HPDE6-E6E7 (cell line): ENCODE measurements at regions not wholly inside any gene's neighbourhood (a gene's known extent, or its start where the extent isn't known, plus 50 kb on each side); places are given as distances from the start of the nearest gene placed in this dataset.

ENCODE experiments used
- DNase-seq: peaks from one replicate; pipeline ENCODE4 v3.0.0; 2011; ENCODE audit warnings: missing footprints; ENCODE audit errors: extremely low spot score

GRCh38 chrX:39730662-39731329, 367.0 kb downstream of the BCOR start:
- DNase-seq, result no peak

GRCh38 chrX:39731330-39731667, 366.5 kb downstream of the BCOR start:
- DNase-seq, result no peak

- DNase-seq, result no peak
Observed at GRCh38 chrX:39731735-39732134, 366.0 kb downstream of the BCOR start.

- no peak for DNase-seq
Observed at GRCh38 chrX:39733745-39734144, 364.0 kb downstream of the BCOR start.

- DNase-seq, result no peak
Observed at GRCh38 chrX:39734174-39734776, 363.5 kb downstream of the BCOR start.

GRCh38 chrX:39736216-39737211, 361.2 kb downstream of the BCOR start:
- DNase-seq, result peak; percentile 25

GRCh38 chrX:39739585-39739984, 358.2 kb downstream of the BCOR start:
- DNase-seq, result no peak

- DNase-seq, result no peak
Observed at GRCh38 chrX:39740078-39740477, 357.7 kb downstream of the BCOR start.

- no peak for DNase-seq
Observed at GRCh38 chrX:39741904-39742303, 355.9 kb downstream of the BCOR start.

- DNase-seq, result no peak
Observed at GRCh38 chrX:39745818-39746217, 351.9 kb downstream of the BCOR start.

GRCh38 chrX:39749135-39749534, 348.6 kb downstream of the BCOR start:
- no peak for DNase-seq

GRCh38 chrX:39749728-39750127, 348.0 kb downstream of the BCOR start:
- no peak for DNase-seq

GRCh38 chrX:39750256-39750790, 347.4 kb downstream of the BCOR start:
- no peak for DNase-seq

- DNase-seq, result no peak
Observed at GRCh38 chrX:39750848-39751247, 346.9 kb downstream of the BCOR start.

GRCh38 chrX:39752815-39753214, 344.9 kb downstream of the BCOR start:
- DNase-seq, result no peak

- no peak for DNase-seq
Observed at GRCh38 chrX:39753293-39753996, 344.3 kb downstream of the BCOR start.

- DNase-seq, result peak; percentile 70
Observed at GRCh38 chrX:39755143-39756032, 342.4 kb downstream of the BCOR start.

- DNase-seq, result no peak
Observed at GRCh38 chrX:39756086-39756883, 341.5 kb downstream of the BCOR start.

- no peak for DNase-seq
Observed at GRCh38 chrX:39757971-39758370, 339.8 kb downstream of the BCOR start.
